CD4-positive, alpha-beta T cell (primary cell): ENCODE measurements at regions not wholly inside any gene's neighbourhood (a gene's known extent, or its start where the extent isn't known, plus 50 kb on each side); places are given as distances from the start of the nearest gene placed in this dataset.

Experiments
- ATAC-seq: fragments of 200-7000 bp; cut with Tn5 transposase; one replicate; pipeline ENCODE4 v1.10.0; 2022; ENCODE audit warnings: mild to moderate bottlenecking; ENCODE audit not compliant: poor library complexity
- CTCF ChIA-PET: fragments of 350-600 bp; sonication (Branson Sonifier 250); formaldehyde crosslinking; loops from one replicate; lab custom pipeline; 2021; ENCODE audit warnings: antibody characterized with exemption, inconsistent platforms; lab: Charles Lee
- POLR2A ChIA-PET: fragments of 350-600 bp; sonication (Branson Sonifier 250); formaldehyde crosslinking; loops from one replicate; lab custom pipeline; 2021; ENCODE audit warnings: antibody characterized with exemption, inconsistent platforms; lab: Charles Lee
- DNase-seq, 14 experiments: peaks; one replicate each; pipeline ENCODE4 v3.0.0-alpha.2; 2013 to 2020; ENCODE audit warnings: mixed read lengths in 2 of 14
- H3K27ac ChIP-seq, 2 donors: one replicate each; pipeline versions ENCODE4 v1.5.1 to v1.7.0; 2013; ENCODE audit warnings: low read length in 2 of 2, low read depth in 1 of 2, mild to moderate bottlenecking in 1 of 2
- H3K27me3 ChIP-seq, 2 experiments: 1 replicate in 1 of 2; 2 replicates in 1 of 2; pipeline versions ENCODE4 v1.6.1 to v1.7.0; 2013; ENCODE audit warnings: low read length in 2 of 2, control low read depth in 1 of 2, mild to moderate bottlenecking in 1 of 2, moderate library complexity in 1 of 2; ENCODE audit not compliant: insufficient read depth in 2 of 2, control insufficient read depth in 1 of 2
- H3K36me3 ChIP-seq: one replicate; pipeline ENCODE4 v1.6.1; 2013; ENCODE audit warnings: low read length, control low read depth; ENCODE audit not compliant: insufficient read depth
- H3K4me1 ChIP-seq: one replicate; pipeline ENCODE4 v1.6.1; 2013; ENCODE audit warnings: low read length, control low read depth; ENCODE audit not compliant: insufficient read depth
- H3K4me3 ChIP-seq: one replicate; pipeline ENCODE4 v1.5.1; 2013; ENCODE audit warnings: mild to moderate bottlenecking, low read length, moderate library complexity
- H3K9me3 ChIP-seq, 2 experiments: 1 replicate in 1 of 2; 2 replicates in 1 of 2; pipeline versions ENCODE4 v1.6.1 to v1.7.0; 2013; ENCODE audit warnings: low read length in 2 of 2, mild to moderate bottlenecking in 2 of 2, control low read depth in 1 of 2, moderate library complexity in 1 of 2; ENCODE audit not compliant: control insufficient read depth in 1 of 2, insufficient read depth in 1 of 2
- H3K27ac Mint-ChIP-seq: one replicate; pipeline ENCODE4 v1.8.0; 2020; ENCODE audit warnings: mixed read lengths
- H3K27me3 Mint-ChIP-seq: one replicate; pipeline ENCODE4 v1.8.0; 2021; ENCODE audit warnings: mixed read lengths
- H3K36me3 Mint-ChIP-seq: one replicate; pipeline ENCODE4 v1.8.0; 2021; ENCODE audit warnings: low read depth, mixed read lengths
- H3K4me1 Mint-ChIP-seq: one replicate; pipeline ENCODE4 v1.8.0; 2021; ENCODE audit warnings: low read depth, mixed read lengths
- H3K4me3 Mint-ChIP-seq: one replicate; pipeline ENCODE4 v1.8.0; 2020; ENCODE audit warnings: mild to moderate bottlenecking, mixed read lengths
- H3K9me3 Mint-ChIP-seq: one replicate; pipeline ENCODE4 v1.8.0; 2020; ENCODE audit warnings: mixed read lengths
- CTCF ChIP-seq: fragments of 200-600 bp; IDR thresholded peaks from one replicate; pipeline ENCODE4 v1.8.0; 2022; ENCODE audit warnings: antibody characterized with exemption, mild to moderate bottlenecking
- intact Hi-C, 2 experiments: fragments of 100-400 bp; cut with DNase I in 1 of 2; cut with micrococcal nuclease in 1 of 2; formaldehyde crosslinking; loops; one replicate each; pipeline versions ENCODE4 v1.15.1 to v1.9.0; 2023 to 2025; cut with DNase I, micrococcal nuclease

GRCh38 chr20:5451643-5452210 is 135.0 kb upstream of the PROKR2 start:
- Histone ChIP-seq H3K9me3 (peaks cover 0 to 7% of the 10 kb centered on the region in 2 experiments), H3K36me3 (no peaks in the 10 kb centered on the region), H3K4me3 (no peak overlapping the region), H3K4me1 (no peaks in the 10 kb centered on the region), H3K27me3 (peaks cover 0 to 4% of the 10 kb centered on the region in 2 experiments), H3K27ac (no peak overlapping the region)
- Mint-ChIP-seq H3K4me3 (no peak overlapping the region), H3K27ac (no peak overlapping the region), H3K27me3 (peaks cover 23% of the 10 kb centered on the region), H3K4me1 (no peaks in the 10 kb centered on the region), H3K9me3 (no peaks in the 10 kb centered on the region), H3K36me3 (no peaks in the 10 kb centered on the region)
- ChIA-PET POLR2A (no interaction called here), CTCF (no interaction called here)
- ATAC-seq: no peak
- intact Hi-C loops: no loop called here
- no peak for DNase-seq
- TF ChIP-seq CTCF: no peak

- H3K4me3 Mint-ChIP-seq: no peak overlapping the region
- no peak overlapping the region for H3K27ac ChIP-seq
- no peaks in the 10 kb centered on the region for H3K4me1 Mint-ChIP-seq
- no peak overlapping the region for H3K4me3 ChIP-seq
- peak; percentile 65 for TF ChIP-seq CTCF
- ATAC-seq: no peak
- intact Hi-C loops: loop anchor here in 1 of 2 experiments (2.0 to 5.0 kb wide), 2 partner anchors 244 to 321 kb away; partner anchors contain the start of gene CDS2
- POLR2A ChIA-PET: no interaction called here
- no peaks in the 10 kb centered on the region for H3K36me3 ChIP-seq
- H3K36me3 Mint-ChIP-seq: no peaks in the 10 kb centered on the region
- H3K27me3 Mint-ChIP-seq: peaks cover 38% of the 10 kb centered on the region
- CTCF ChIA-PET: interaction anchor here (0.8 kb wide), 1 partner anchor 21 kb away, joined by 3 read pairs; no protein-coding TSS in a partner anchor
- H3K9me3 Mint-ChIP-seq: no peaks in the 10 kb centered on the region
- H3K27me3 ChIP-seq: peaks cover 0 to 21% of the 10 kb centered on the region in 2 experiments
- no peak overlapping the region for H3K27ac Mint-ChIP-seq
- peak in 12 of 14 experiments; percentile 8 to 55 (median 26) for DNase-seq
- H3K4me1 ChIP-seq: no peaks in the 10 kb centered on the region
- peaks cover 0 to 7% of the 10 kb centered on the region in 2 experiments for H3K9me3 ChIP-seq
Observed at GRCh38 chr20:5448449-5449118, 131.8 kb upstream of the PROKR2 start.

- no peaks in the 10 kb centered on the region for H3K36me3 ChIP-seq
- H3K9me3 ChIP-seq: peaks cover 0 to 2% of the 10 kb centered on the region in 2 experiments
- H3K4me1 Mint-ChIP-seq: no peaks in the 10 kb centered on the region
- H3K27ac ChIP-seq: no peak overlapping the region
- intact Hi-C loops: loop anchor here in 1 of 2 experiments (5.0 kb wide), 1 partner anchor 320 kb away; the partner anchor contains the start of gene CDS2
- H3K4me1 ChIP-seq: no peaks in the 10 kb centered on the region
- no peak overlapping the region for H3K4me3 ChIP-seq
- H3K27me3 Mint-ChIP-seq: peaks cover 51% of the 10 kb centered on the region
- H3K27ac Mint-ChIP-seq: no peak overlapping the region
- ATAC-seq: no peak
- H3K9me3 Mint-ChIP-seq: no peaks in the 10 kb centered on the region
- CTCF ChIA-PET: interaction anchor here (0.9 kb wide), 1 partner anchor 17 kb away, joined by 3 read pairs; no protein-coding TSS in a partner anchor
- no peak overlapping the region for H3K4me3 Mint-ChIP-seq
- TF ChIP-seq CTCF: no peak
- POLR2A ChIA-PET: no interaction called here
- no peak for DNase-seq
- peaks cover 0 to 21% of the 10 kb centered on the region in 2 experiments for H3K27me3 ChIP-seq
- no peaks in the 10 kb centered on the region for H3K36me3 Mint-ChIP-seq
Observed at GRCh38 chr20:5447188-5447587, 130.4 kb upstream of the PROKR2 start.
